Astrocyte of the spinal cord (primary cell): ENCODE measurements at regions not wholly inside any gene's neighbourhood (a gene's known extent, or its start where the extent isn't known, plus 50 kb on each side); places are given as distances from the start of the nearest gene placed in this dataset.

Experiments
- DNase-seq: peaks from one replicate; pipeline ENCODE4 v3.0.0; 2011; ENCODE audit warnings: low read depth, low spot score
- H3K4me3 ChIP-seq: 2 replicates; pipeline ENCODE4 v1.5.1; 2011; ENCODE audit warnings: low read depth, mild to moderate bottlenecking, low read length, moderate library complexity
- in situ Hi-C: cut with HindIII; loops from 2 replicates; pipeline ENCODE4 v1.10.0; 2017; ENCODE audit warnings: low sequenced_read_pairs
- TF ChIP-seq, protein P1 (sequence below): IDR thresholded peaks from 2 replicates; pipeline ENCODE4 v1.5.1; 2012; ENCODE audit warnings: low read depth, mild to moderate bottlenecking, low read length, inconsistent platforms

DNA sequence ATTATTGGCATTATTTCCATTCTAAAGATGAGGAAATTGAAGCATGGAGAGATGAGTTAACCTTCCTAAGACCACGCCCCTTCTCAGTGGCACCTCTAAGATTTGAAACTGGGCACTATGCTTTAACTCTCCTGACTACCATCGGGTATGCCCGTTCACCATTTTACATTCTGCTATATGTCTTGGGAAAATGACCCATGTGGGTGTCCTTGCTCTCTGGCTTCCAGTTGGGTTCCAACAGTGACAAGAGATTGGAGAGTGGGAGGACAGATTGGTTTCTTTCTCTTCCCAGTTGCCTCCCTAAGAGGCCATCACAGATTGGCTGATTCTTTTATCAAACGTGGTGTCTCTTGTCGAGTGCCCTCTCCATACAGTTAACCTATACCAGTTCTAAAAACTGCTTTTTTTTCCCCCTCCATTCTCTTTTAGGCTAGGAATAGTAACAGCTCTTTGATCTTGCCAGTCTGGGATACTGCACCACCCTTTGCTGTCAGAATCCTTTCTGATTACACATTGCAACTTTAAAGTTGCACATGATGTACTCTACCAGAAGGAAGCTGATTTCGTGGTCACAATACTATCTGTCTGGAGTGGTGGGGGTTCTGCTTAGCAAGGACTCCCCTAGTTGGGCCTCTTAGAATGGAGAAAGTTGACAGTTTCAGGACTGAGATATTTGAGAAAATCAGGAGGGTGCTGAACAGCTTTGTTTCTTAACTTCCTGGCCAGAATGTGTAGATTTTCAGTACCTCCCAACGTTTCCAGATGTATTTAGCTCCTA, 88.0 kb upstream of the ELOVL5 start:
- no peak overlapping the region for H3K4me3 ChIP-seq
- in situ Hi-C loops: no loop called here
- peak; percentile 29 for DNase-seq
- TF ChIP-seq, protein P1, sequence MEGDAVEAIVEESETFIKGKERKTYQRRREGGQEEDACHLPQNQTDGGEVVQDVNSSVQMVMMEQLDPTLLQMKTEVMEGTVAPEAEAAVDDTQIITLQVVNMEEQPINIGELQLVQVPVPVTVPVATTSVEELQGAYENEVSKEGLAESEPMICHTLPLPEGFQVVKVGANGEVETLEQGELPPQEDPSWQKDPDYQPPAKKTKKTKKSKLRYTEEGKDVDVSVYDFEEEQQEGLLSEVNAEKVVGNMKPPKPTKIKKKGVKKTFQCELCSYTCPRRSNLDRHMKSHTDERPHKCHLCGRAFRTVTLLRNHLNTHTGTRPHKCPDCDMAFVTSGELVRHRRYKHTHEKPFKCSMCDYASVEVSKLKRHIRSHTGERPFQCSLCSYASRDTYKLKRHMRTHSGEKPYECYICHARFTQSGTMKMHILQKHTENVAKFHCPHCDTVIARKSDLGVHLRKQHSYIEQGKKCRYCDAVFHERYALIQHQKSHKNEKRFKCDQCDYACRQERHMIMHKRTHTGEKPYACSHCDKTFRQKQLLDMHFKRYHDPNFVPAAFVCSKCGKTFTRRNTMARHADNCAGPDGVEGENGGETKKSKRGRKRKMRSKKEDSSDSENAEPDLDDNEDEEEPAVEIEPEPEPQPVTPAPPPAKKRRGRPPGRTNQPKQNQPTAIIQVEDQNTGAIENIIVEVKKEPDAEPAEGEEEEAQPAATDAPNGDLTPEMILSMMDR: no peak

DNA sequence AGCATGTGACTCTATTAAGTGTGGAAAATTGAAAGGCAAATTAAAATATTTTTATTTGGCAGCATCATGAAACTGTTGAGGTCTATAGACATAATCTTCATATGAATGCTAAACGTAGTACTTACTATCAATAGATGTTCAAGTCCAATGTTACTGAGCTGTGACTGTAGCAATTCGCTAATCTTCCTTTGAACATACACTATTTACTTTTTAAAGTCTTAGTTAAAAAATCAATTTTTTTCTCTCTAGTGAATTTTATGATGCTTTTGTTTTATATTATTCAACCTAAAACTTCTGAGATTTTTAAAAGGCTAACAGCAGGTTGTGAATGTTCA, 85.2 kb upstream of the ELOVL5 start:
- TF ChIP-seq, protein P1: no peak
- H3K4me3 ChIP-seq: no peak overlapping the region
- no peak for DNase-seq
- in situ Hi-C loops: no loop called here

DNA sequence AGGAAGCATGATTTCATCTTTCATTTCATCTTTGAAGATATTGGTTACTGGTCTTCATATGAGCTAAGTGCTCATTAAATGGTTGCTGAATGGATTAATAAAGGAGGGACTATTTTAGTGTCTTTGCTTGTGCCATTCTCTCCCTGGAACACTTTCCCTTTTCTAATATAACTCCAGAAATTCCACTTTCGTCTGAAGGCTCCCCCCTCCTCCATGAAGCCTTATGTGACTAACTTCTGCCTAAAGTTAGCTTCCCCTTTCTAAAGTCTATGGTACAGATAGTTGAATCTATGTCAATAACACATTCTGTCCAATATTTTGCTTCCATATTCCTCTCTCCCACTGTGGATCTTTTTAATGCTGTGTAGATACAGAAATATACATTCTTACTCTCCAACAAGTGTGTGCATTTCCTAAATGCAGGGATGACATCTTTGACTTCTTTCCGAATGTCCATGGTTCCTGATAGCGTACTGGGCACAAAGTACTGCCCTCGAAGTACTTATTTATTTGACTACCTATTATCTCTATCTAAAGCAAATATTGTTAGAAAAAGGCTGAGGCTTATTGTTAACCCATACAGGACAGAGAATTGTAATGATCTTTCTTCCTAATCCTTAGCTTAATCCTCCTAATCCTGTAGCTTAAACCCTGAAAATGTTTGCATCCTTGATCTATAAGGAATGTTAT, 84.7 kb upstream of the ELOVL5 start:
- no peak overlapping the region for H3K4me3 ChIP-seq
- in situ Hi-C loops: no loop called here
- TF ChIP-seq, protein P1: no peak
- no peak for DNase-seq

DNA sequence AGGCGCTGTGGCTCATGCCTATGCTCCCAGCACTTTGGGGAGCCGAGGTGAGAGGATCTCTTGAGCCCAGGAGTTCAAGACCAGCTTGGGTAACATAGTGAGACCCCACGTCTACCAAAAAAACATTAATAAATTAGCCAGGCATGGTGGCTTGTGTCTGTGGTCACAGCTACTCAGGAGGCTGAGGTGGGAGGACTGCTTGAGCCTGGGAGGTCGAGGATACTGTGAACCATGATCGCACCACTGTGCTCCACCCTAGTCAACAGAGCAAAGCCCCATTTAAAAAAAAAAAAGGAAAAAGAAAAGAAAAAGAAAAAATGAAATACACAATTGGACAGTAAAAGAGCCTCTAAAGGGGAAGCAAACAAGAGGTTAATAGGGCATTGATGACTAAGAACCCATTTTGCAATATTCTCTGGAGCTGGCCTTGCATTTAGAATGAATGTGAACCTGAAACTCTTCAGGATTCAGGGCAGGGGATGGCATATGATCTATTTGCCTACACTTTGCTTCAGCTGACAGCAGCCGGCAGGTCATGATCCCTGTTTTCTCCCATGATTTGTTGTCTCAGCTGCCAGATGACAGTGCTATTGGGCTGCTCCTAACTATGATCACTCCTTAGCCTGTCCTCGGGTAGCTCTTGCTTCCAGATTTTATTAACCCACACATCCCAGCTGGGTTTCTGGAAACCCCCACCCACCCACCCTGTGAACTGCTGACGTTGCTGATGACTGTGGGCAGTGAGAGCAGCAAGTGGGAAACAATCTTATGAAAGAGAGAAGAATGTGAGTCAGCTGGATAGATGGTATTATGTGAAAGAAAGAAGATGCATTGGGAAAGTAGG, 83.8 kb upstream of the ELOVL5 start:
- in situ Hi-C loops: no loop called here
- H3K4me3 ChIP-seq: no peak overlapping the region
- TF ChIP-seq, protein P1: no peak
- DNase-seq: peak; percentile 69

DNA sequence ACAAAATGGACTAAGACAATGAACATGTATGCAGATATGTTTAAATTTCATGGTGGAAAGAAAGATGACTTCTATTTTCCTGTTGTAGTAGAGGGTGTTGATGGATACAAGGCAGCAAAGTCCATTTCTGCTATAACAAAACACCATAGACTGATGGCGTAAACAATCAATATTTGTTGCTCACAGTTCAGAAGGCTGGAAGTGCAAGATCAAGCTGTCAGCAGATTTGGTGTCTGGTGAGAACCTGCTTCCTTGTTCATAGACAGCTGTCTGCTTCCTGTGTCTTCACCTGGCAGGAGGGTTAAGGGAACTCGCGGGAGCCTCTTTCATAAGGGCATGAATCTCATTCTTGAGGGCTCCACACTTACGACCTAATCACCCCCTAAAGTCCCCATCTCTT, 83.0 kb upstream of the ELOVL5 start:
- no peak overlapping the region for H3K4me3 ChIP-seq
- DNase-seq: no peak
- in situ Hi-C loops: no loop called here
- TF ChIP-seq, protein P1: no peak

DNA sequence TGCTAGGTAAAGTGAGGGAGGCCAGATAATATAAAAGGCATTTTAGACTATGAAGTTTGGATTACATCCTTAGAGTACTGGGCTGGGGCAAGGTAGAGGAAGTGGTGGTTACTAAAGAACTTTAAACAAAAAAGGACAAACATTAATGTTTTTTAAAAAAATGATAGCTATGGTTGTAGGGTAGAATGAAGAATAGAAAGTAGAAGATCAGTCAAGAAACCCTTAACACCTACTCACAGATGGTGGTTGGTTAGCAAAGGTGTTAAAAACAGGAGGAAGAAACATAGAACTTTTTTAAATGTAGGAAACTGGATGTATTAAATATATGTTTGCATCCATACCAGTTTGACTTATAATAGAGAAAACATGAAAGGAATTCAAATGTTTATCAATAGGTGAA, 80.7 kb upstream of the ELOVL5 start:
- H3K4me3 ChIP-seq: no peak overlapping the region
- DNase-seq: no peak
- in situ Hi-C loops: no loop called here

More for the DNA sequence above, 80.7 kb upstream of the ELOVL5 start:
- TF ChIP-seq, protein P1: no peak
